A549 (cell line): ENCODE measurements at regions not wholly inside any gene's neighbourhood (a gene's known extent, or its start where the extent isn't known, plus 50 kb on each side); places are given as distances from the start of the nearest gene placed in this dataset.

Experiments used
- ATAC-seq, 2 experiments: fragments of 200-7000 bp in 1 of 2; fragments of >200 bp in 1 of 2; cut with Nextera tagmentation in 1 of 2; cut with Tn5 transposase in 1 of 2; 3 replicates each; pipeline versions ENCODE4 v1.8.0 to v1.9.1; 2018 to 2020; ENCODE audit warnings: mild to moderate bottlenecking in 1 of 2, moderate library complexity in 1 of 2
- CTCF ChIA-PET: fragments of 300-600 bp; sonication (Branson Sonifier 250); formaldehyde crosslinking; extraction: SDS; loops from one replicate; lab custom pipeline; 2021; ENCODE audit warnings: antibody characterized with exemption, inconsistent platforms; lab: Yijun Ruan, JAX
- POLR2A ChIA-PET: fragments of 350-600 bp; formaldehyde crosslinking; extraction: SDS; loops from one replicate; lab custom pipeline; 2021; ENCODE audit warnings: antibody characterized with exemption, inconsistent platforms; lab: Yijun Ruan, JAX
- DNase-seq, 2 experiments: peaks; one replicate each; pipeline versions ENCODE4 v3.0.0 to v3.0.0-alpha.2; 2011 to 2016; ENCODE audit warnings: low read depth in 1 of 2, low spot score in 1 of 2
- FAIRE-seq: peaks from 2 replicates; lab custom pipeline; 2011; peaks lifted over from hg19 to GRCh38; lab: Jason Lieb, UNC
- H3K27ac ChIP-seq, 2 experiments: fragments of >200 bp; sonication (Bioruptor Twin); formaldehyde crosslinking; 3 replicates each; pipeline ENCODE4 v1.5.1; 2016 to 2017
- H3K4me1 ChIP-seq: fragments of >200 bp; sonication (Bioruptor Twin); formaldehyde crosslinking; 3 replicates; pipeline ENCODE4 v1.6.1; 2016
- H3K4me2 ChIP-seq: fragments of >200 bp; sonication (Bioruptor Twin); formaldehyde crosslinking; 3 replicates; pipeline ENCODE4 v1.6.1; 2016
- H3K4me3 ChIP-seq: fragments of >200 bp; sonication (Bioruptor Twin); formaldehyde crosslinking; 3 replicates; pipeline ENCODE4 v1.5.1; 2016
- H3K9me3 ChIP-seq: fragments of >200 bp; sonication (Bioruptor Twin); formaldehyde crosslinking; 3 replicates; pipeline ENCODE4 v1.6.1; 2016
- ATOH8 ChIP-seq: fragments of 250-450 bp; sonication (Bioruptor Pico); IDR thresholded peaks from 2 replicates; pipeline ENCODE4 v1.5.0; 2020; ENCODE audit warnings: low read depth, mild to moderate bottlenecking, moderate library complexity
- BCL3 ChIP-seq: fragments of >200 bp; sonication (Bioruptor Twin); formaldehyde crosslinking; IDR thresholded peaks from 3 replicates; pipeline ENCODE4 v1.6.1; 2016
- CEBPB ChIP-seq, 2 experiments: fragments of >200 bp in 1 of 2; sonication (Bioruptor Twin) in 1 of 2; formaldehyde crosslinking in 1 of 2; IDR thresholded peaks; 2 replicates each; pipeline ENCODE4 v1.6.1; 2012 to 2016
- CHD2 ChIP-seq: fragments of 150-350 bp; IDR thresholded peaks from 2 replicates; pipeline ENCODE4 v1.6.1; 2014; ENCODE audit warnings: low read length; ENCODE audit not compliant: partially characterized antibody
- CHD4 ChIP-seq: fragments of 200-600 bp; sonication (generic); IDR thresholded peaks from 2 replicates; pipeline ENCODE4 v1.6.1; 2016; ENCODE audit warnings: antibody characterized with exemption, mild to moderate bottlenecking, borderline replicate concordance
- E2F6 ChIP-seq: IDR thresholded peaks from 2 replicates; pipeline ENCODE4 v1.6.1; 2012; ENCODE audit warnings: low read depth, borderline replicate concordance
- EHMT2 ChIP-seq: fragments of 200-600 bp; sonication (generic); IDR thresholded peaks from 2 replicates; pipeline ENCODE4 v1.6.1; 2016; ENCODE audit warnings: antibody characterized with exemption, low read depth, mild to moderate bottlenecking, moderate library complexity
- ESRRA ChIP-seq: fragments of 150-350 bp; IDR thresholded peaks from 2 replicates; pipeline ENCODE4 v1.6.1; 2014; ENCODE audit warnings: mild to moderate bottlenecking, low read length, borderline replicate concordance
- FOSL2 ChIP-seq, 2 experiments: fragments of 450-650 bp in 1 of 2; fragments of >200 bp in 1 of 2; sonication (Bioruptor Twin) in 1 of 2; formaldehyde crosslinking; IDR thresholded peaks; 2 replicates each; pipeline versions ENCODE4 v1.5.0 to v1.6.1; 2016 to 2020; ENCODE audit warnings: mild to moderate bottlenecking in 1 of 2, moderate library complexity in 1 of 2
- GATA3 ChIP-seq: IDR thresholded peaks from 2 replicates; pipeline ENCODE4 v1.6.1; 2012; ENCODE audit warnings: borderline replicate concordance
- HDAC2 ChIP-seq: fragments of 200-600 bp; sonication (generic); IDR thresholded peaks from 2 replicates; pipeline ENCODE4 v1.6.1; 2016
- HMGXB4 ChIP-seq: fragments of 250-450 bp; sonication (Bioruptor Pico); IDR thresholded peaks from 2 replicates; pipeline ENCODE4 v1.5.0; 2021; ENCODE audit warnings: mild to moderate bottlenecking, moderate library complexity, borderline replicate concordance
- HOXB13 ChIP-seq: fragments of 250-450 bp; sonication (Bioruptor Pico); IDR thresholded peaks from 2 replicates; pipeline ENCODE4 v1.5.0; 2020; ENCODE audit warnings: low read depth, mild to moderate bottlenecking, moderate library complexity
- HOXB5 ChIP-seq: fragments of 250-450 bp; sonication (Bioruptor Pico); IDR thresholded peaks from 2 replicates; pipeline ENCODE4 v1.5.0; 2020; ENCODE audit warnings: mild to moderate bottlenecking, moderate library complexity
- JUNB ChIP-seq: fragments of >200 bp; sonication (Bioruptor Twin); formaldehyde crosslinking; IDR thresholded peaks from 2 replicates; pipeline ENCODE4 v1.6.1; 2016
- MAX ChIP-seq: IDR thresholded peaks from 2 replicates; pipeline ENCODE4 v1.6.1; 2012
- MYC ChIP-seq: IDR thresholded peaks from 2 replicates; pipeline ENCODE4 v1.6.1; 2012; ENCODE audit warnings: mild to moderate bottlenecking, inconsistent platforms, low read length, improper control_type of control experiment, borderline replicate concordance
- NPAS2 ChIP-seq: fragments of 250-450 bp; sonication (Bioruptor Pico); IDR thresholded peaks from 2 replicates; pipeline ENCODE4 v1.8.0; 2022; ENCODE audit warnings: mild to moderate bottlenecking, moderate library complexity, borderline replicate concordance
- POLR2AphosphoS2 ChIP-seq: conservative IDR thresholded peaks from 2 replicates; pipeline ENCODE4 v1.6.1; 2012; ENCODE audit warnings: low read length, improper control_type of control experiment, inconsistent platforms
- TFCP2L1 ChIP-seq: fragments of 250-450 bp; sonication (Bioruptor Pico); IDR thresholded peaks from 2 replicates; pipeline ENCODE4 v1.5.0; 2021; ENCODE audit warnings: mild to moderate bottlenecking
- USF2 ChIP-seq: fragments of 450-650 bp; IDR thresholded peaks from 2 replicates; pipeline ENCODE4 v1.6.1; 2014; ENCODE audit warnings: antibody characterized with exemption
- ZC3H11A ChIP-seq: fragments of 450-650 bp; IDR thresholded peaks from 2 replicates; pipeline ENCODE4 v1.6.1; 2014; ENCODE audit warnings: antibody characterized with exemption, mild to moderate bottlenecking
- ZFP36 ChIP-seq: fragments of 450-650 bp; IDR thresholded peaks from 2 replicates; pipeline ENCODE4 v1.6.1; 2014; ENCODE audit warnings: borderline replicate concordance; ENCODE audit not compliant: partially characterized antibody
- WGBS: methylation state at CpG from one replicate; pipeline ENCODE4 v1.1.6; 2017; ENCODE audit errors: missing lambda C conversion rate; 5-methylcytosine and 5-hydroxymethylcytosine counted together

- ChIA-PET POLR2A (no interaction called here), CTCF (interaction anchor here (0.9 to 1.4 kb wide), 2 partner anchors 10 to 37 kb away, joined by 3 read pairs; no protein-coding TSS in a partner anchor)
- H3K9me3 ChIP-seq, result no peaks in the 10 kb centered on the region
- H3K4me2 ChIP-seq, result no peak overlapping the region
- DNase-seq, result no peak
- H3K4me3 ChIP-seq, result no peak overlapping the region
- FAIRE-seq, result no peak
- no peak overlapping the region for H3K27ac ChIP-seq
- H3K4me1 ChIP-seq, result no peaks in the 10 kb centered on the region
- no peak for ATAC-seq
- WGBS, result 51% methylated on average over 6 of the region's 6 CpGs
- TF ChIP-seq HDAC2, result no peak
- TF ChIP-seq NPAS2, result no peak
- no peak for TF ChIP-seq ZC3H11A
- no peak for TF ChIP-seq GATA3
- TF ChIP-seq CHD4, result no peak
- no peak for TF ChIP-seq USF2
- no peak for TF ChIP-seq MAX
- TF ChIP-seq ATOH8, result no peak
- TF ChIP-seq ESRRA, result no peak
- TF ChIP-seq CEBPB (IDR thresholded peaks at IDR 0.05), result no peak
- TF ChIP-seq POLR2AphosphoS2, result no peak
- TF ChIP-seq, all 56 proteins: peak for 0
Measured at GRCh38 chr10:78280604-78281003, 246.9 kb downstream of the RPS24 start.

- H3K4me3 ChIP-seq, result no peak overlapping the region
- TF ChIP-seq HOXB13 (CRISPR knock-in tag) (no peak), FOSL2 (IDR thresholded peaks at IDR 0.05) (no peak), FOSL2 (CRISPR knock-in tag; IDR thresholded peaks at IDR 0.05) (no peak), JUNB (no peak), HOXB5 (CRISPR knock-in tag) (no peak), MAX (no peak), CHD4 (no peak), TFCP2L1 (CRISPR knock-in tag) (no peak), MYC (no peak), HMGXB4 (no peak), E2F6 (no peak), ATOH8 (no peak), EHMT2 (no peak), BCL3 (no peak), ZFP36 (no peak), CHD2 (no peak), CEBPB (IDR thresholded peaks at IDR 0.05) (no peak)
- 52% methylated on average over 4 of the region's 4 CpGs for WGBS
- CTCF ChIA-PET, result interaction anchor here (1.4 kb wide), 1 partner anchor 9 kb away, joined by 3 read pairs; no protein-coding TSS in a partner anchor
- no peaks in the 10 kb centered on the region for H3K4me1 ChIP-seq
- H3K27ac ChIP-seq, result 0 out of 6 replicates have a peak overlapping the region, but pooled peaks of 1 of the 2 experiments have one; percentile 18
- ATAC-seq (no peak), DNase-seq (no peak), FAIRE-seq (no peak)
- H3K9me3 ChIP-seq, result no peaks in the 10 kb centered on the region
- POLR2A ChIA-PET, result no interaction called here
- H3K4me2 ChIP-seq, result no peak overlapping the region
Measured at GRCh38 chr10:78281627-78282026, 248.0 kb downstream of the RPS24 start.
